Common myeloid progenitor, CD34-positive (primary cell): ENCODE measurements at regions not wholly inside any gene's neighbourhood (a gene's known extent, or its start where the extent isn't known, plus 50 kb on each side); places are given as distances from the start of the nearest gene placed in this dataset.

ENCODE experiments used
- CTCF ChIA-PET: fragments of 350-600 bp; sonication (Branson Sonifier 250); formaldehyde crosslinking; loops from one replicate; lab custom pipeline; 2021; ENCODE audit warnings: antibody characterized with exemption; lab: Charles Lee
- POLR2A ChIA-PET: fragments of 350-600 bp; sonication (Branson Sonifier 250); formaldehyde crosslinking; loops from one replicate; lab custom pipeline; 2021; ENCODE audit warnings: antibody characterized with exemption; lab: Charles Lee
- DNase-seq, 3 donors: peaks; one replicate each; pipeline versions ENCODE4 v3.0.0 to v3.0.0-alpha.2; 2013
- H3K27ac ChIP-seq, 2 experiments: 1 replicate in 1 of 2; 2 replicates in 1 of 2; pipeline ENCODE4 v1.7.0; 2013; ENCODE audit warnings: inconsistent platforms in 2 of 2, low read length in 2 of 2, mild to moderate bottlenecking in 2 of 2, low read depth in 1 of 2, moderate library complexity in 1 of 2; ENCODE audit not compliant: severe bottlenecking in 2 of 2, insufficient read depth in 1 of 2, poor library complexity in 1 of 2
- H3K27me3 ChIP-seq, 5 experiments: replicated peaks in 2 of 5; 1 replicate in 3 of 5; 2 replicates in 2 of 5; pipeline versions ENCODE4 v1.6.1 to v1.7.0; 2013; ENCODE audit warnings: low read length in 4 of 5, mild to moderate bottlenecking in 2 of 5, moderate library complexity in 2 of 5, inconsistent platforms in 1 of 5; ENCODE audit not compliant: insufficient read depth in 5 of 5, control insufficient read depth in 4 of 5
- H3K36me3 ChIP-seq, 4 experiments: 1 replicate in 2 of 4; 2 replicates in 2 of 4; pipeline versions ENCODE4 v1.6.1 to v1.7.0; 2013; ENCODE audit warnings: low read length in 3 of 4, control low read depth in 1 of 4, mild to moderate bottlenecking in 1 of 4; ENCODE audit not compliant: control insufficient read depth in 4 of 4, insufficient read depth in 4 of 4
- H3K4me1 ChIP-seq, 4 experiments: 1 replicate in 3 of 4; 2 replicates in 1 of 4; pipeline versions ENCODE4 v1.6.1 to v1.7.1; 2013; ENCODE audit warnings: low read length in 3 of 4, mild to moderate bottlenecking in 3 of 4, control low read depth in 1 of 4, inconsistent platforms in 1 of 4, moderate library complexity in 1 of 4; ENCODE audit not compliant: control insufficient read depth in 4 of 4, insufficient read depth in 4 of 4; ENCODE audit errors: control extremely low read depth in 1 of 4
- H3K4me3 ChIP-seq, 7 experiments: 1 replicate in 4 of 7; 2 replicates in 3 of 7; pipeline versions ENCODE4 v1.5.1 to v1.7.0; 2013; ENCODE audit warnings: mild to moderate bottlenecking in 7 of 7, low read length in 6 of 7, moderate library complexity in 6 of 7, inconsistent platforms in 2 of 7, low read depth in 2 of 7, control low read depth in 1 of 7; ENCODE audit not compliant: insufficient read depth in 4 of 7, control insufficient read depth in 1 of 7; ENCODE audit errors: extremely low read depth in 1 of 7
- H3K9me3 ChIP-seq, 5 experiments: 1 replicate in 4 of 5; 2 replicates in 1 of 5; pipeline versions ENCODE4 v1.6.1 to v1.7.1; 2013; ENCODE audit warnings: low read length in 4 of 5, mild to moderate bottlenecking in 2 of 5, inconsistent platforms in 1 of 5, low read depth in 1 of 5, moderate library complexity in 1 of 5; ENCODE audit not compliant: control insufficient read depth in 4 of 5, insufficient read depth in 2 of 5; ENCODE audit errors: control extremely low read depth in 1 of 5
- WGBS: methylation state at CpG from one replicate; pipeline ENCODE4 v1.1.5; 2013; ENCODE audit not compliant: insufficient coverage; 5-methylcytosine and 5-hydroxymethylcytosine counted together

- Histone ChIP-seq H3K36me3 (no peaks in the 10 kb centered on the region), H3K9me3 (peaks cover 1 to 36% (median 6%) of the 10 kb centered on the region in 5 experiments), H3K4me3 (no peak overlapping the region), H3K27ac (no peak overlapping the region), H3K27me3 (no peaks in the 10 kb centered on the region), H3K4me1 (no peaks in the 10 kb centered on the region)
- WGBS: 60% methylated on average over 1 of the region's 1 CpG
- POLR2A ChIA-PET: no interaction called here
- DNase-seq: peak; percentile 11 to 28 (median 18)
- CTCF ChIA-PET: no interaction called here
Measured at GRCh38 chr11:37394236-37394870, 796.3 kb upstream of the RAG2 start.

GRCh38 chr11:37391615-37392014 is 793.6 kb upstream of the RAG2 start:
- POLR2A ChIA-PET: no interaction called here
- no peaks in the 10 kb centered on the region for H3K27me3 ChIP-seq
- 100% methylated on average over 1 of the region's 1 CpG for WGBS
- no peaks in the 10 kb centered on the region for H3K36me3 ChIP-seq
- no peaks in the 10 kb centered on the region for H3K4me1 ChIP-seq
- no peak for DNase-seq
- H3K27ac ChIP-seq: no peak overlapping the region
- CTCF ChIA-PET: no interaction called here
- no peak overlapping the region for H3K4me3 ChIP-seq
- peaks cover 1 to 32% (median 6%) of the 10 kb centered on the region in 5 experiments for H3K9me3 ChIP-seq

- H3K27ac ChIP-seq: no peak overlapping the region
- POLR2A ChIA-PET: interaction anchor here (0.7 kb wide), 1 partner anchor 69 kb away, joined by 3 read pairs; no protein-coding TSS in a partner anchor
Measured at GRCh38 chr11:37390576-37391083, 792.6 kb upstream of the RAG2 start.

GRCh38 chr11:37378958-37379357 is 780.9 kb upstream of the RAG2 start:
- Histone ChIP-seq H3K4me3 (no peak overlapping the region), H3K27me3 (no peaks in the 10 kb centered on the region), H3K9me3 (peaks cover 0 to 10% (median 0%) of the 10 kb centered on the region in 5 experiments), H3K36me3 (no peaks in the 10 kb centered on the region), H3K27ac (no peak overlapping the region), H3K4me1 (no peaks in the 10 kb centered on the region)
- 83% methylated on average over 1 of the region's 1 CpG for WGBS
- ChIA-PET POLR2A (no interaction called here), CTCF (no interaction called here)
- DNase-seq: no peak

More at GRCh38 chr11:37390576-37391083, 792.6 kb upstream of the RAG2 start:
- H3K9me3 ChIP-seq: peaks cover 1 to 23% (median 5%) of the 10 kb centered on the region in 5 experiments
- no peak overlapping the region for H3K4me3 ChIP-seq
- H3K36me3 ChIP-seq: no peaks in the 10 kb centered on the region
- no peak for DNase-seq
- H3K4me1 ChIP-seq: no peaks in the 10 kb centered on the region
- CTCF ChIA-PET: no interaction called here
- H3K27me3 ChIP-seq: no peaks in the 10 kb centered on the region
- no CpG with 5 or more reads among the region's 5 CpGs for WGBS

- Histone ChIP-seq H3K4me3 (no peak overlapping the region), H3K4me1 (no peaks in the 10 kb centered on the region), H3K27me3 (no peaks in the 10 kb centered on the region), H3K9me3 (peaks cover 0 to 12% (median 0%) of the 10 kb centered on the region in 5 experiments), H3K36me3 (no peaks in the 10 kb centered on the region), H3K27ac (no peak overlapping the region)
- POLR2A ChIA-PET: no interaction called here
- no CpG with 5 or more reads among the region's 2 CpGs for WGBS
- CTCF ChIA-PET: no interaction called here
- DNase-seq: no peak
Measured at GRCh38 chr11:37372667-37373066, 774.6 kb upstream of the RAG2 start.

- Histone ChIP-seq H3K27ac (no peak overlapping the region), H3K9me3 (peaks cover 0 to 8% (median 0%) of the 10 kb centered on the region in 5 experiments), H3K4me1 (no peaks in the 10 kb centered on the region), H3K36me3 (no peaks in the 10 kb centered on the region), H3K27me3 (no peaks in the 10 kb centered on the region), H3K4me3 (no peak overlapping the region)
- DNase-seq: no peak
- CTCF ChIA-PET: no interaction called here
- POLR2A ChIA-PET: no interaction called here
Measured at GRCh38 chr11:37371346-37371970, 773.4 kb upstream of the RAG2 start.

- peaks cover 0 to 8% (median 0%) of the 10 kb centered on the region in 5 experiments for H3K9me3 ChIP-seq
- no peak overlapping the region for H3K27ac ChIP-seq
- POLR2A ChIA-PET: no interaction called here
- no peaks in the 10 kb centered on the region for H3K36me3 ChIP-seq
- DNase-seq: no peak
- WGBS: 100% methylated on average over 1 of the region's 2 CpGs
- CTCF ChIA-PET: no interaction called here
- H3K4me1 ChIP-seq: no peaks in the 10 kb centered on the region
- H3K27me3 ChIP-seq: no peaks in the 10 kb centered on the region
- no peak overlapping the region for H3K4me3 ChIP-seq
Measured at GRCh38 chr11:37370817-37371216, 772.8 kb upstream of the RAG2 start.
